ENCODE measurements at regions not wholly inside any gene's neighbourhood (a gene's known extent, or its start where the extent isn't known, plus 50 kb on each side); places are given as distances from the start of the nearest gene placed in this dataset.
"Not testable (repeated sequence)": the region's sequence is repeated elsewhere in the genome, so short reads cannot be mapped to it uniquely, and the experiment has no call there.

GRCh38 chr13:71217827-71218226 is 649.2 kb downstream of the DACH1 start:
- no peak for DNase-seq

- no peak for DNase-seq
Observed at GRCh38 chr13:71214821-71215220, 652.2 kb downstream of the DACH1 start.

DNA sequence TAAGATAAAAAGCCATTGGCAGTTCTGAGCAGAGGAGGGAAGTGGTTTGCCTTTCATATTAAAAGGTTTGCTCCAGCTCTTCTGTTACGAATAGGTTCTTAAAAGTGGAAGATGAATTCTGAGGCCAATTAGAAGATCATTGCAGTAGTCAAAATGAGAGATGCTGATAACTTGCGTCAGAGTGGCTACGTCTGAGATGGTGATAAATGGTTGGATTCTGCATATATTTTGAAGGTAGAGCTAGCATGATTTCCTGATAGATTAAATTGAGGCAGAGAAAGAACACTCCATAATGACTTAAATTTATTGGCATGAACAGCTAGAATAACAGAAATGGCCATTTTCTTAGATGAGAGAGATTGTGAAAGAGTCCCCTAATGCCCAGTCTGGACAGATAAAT is 652.6 kb downstream of the DACH1 start:
- no peak for DNase-seq

DNA sequence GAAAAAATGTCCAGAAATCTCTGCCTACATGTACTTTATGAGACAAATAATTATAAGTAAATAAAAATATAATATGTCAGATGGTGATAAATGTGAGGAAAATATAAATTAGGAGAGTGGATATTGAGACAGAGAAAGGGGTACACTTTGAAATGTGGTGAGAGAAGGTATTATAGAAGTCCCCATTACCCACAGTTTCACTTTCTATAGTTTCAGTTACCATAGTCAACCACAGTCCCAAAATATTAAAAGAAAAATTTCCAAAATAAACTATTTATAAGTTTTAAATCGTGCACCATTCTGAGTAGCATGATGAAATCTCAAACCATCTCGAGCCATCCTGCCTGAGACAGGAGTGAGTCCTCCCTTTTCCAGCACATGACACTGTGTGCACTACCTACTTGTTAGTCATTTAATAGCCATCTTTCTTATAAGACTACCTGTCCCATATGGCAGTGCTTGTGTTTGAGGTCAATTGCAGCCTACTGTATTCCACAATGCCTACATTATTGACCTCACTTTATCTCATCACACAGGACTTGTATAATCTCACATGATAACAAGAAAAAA is 653.7 kb downstream of the DACH1 start:
- DNase-seq = no peak

GRCh38 chr13:71210861-71211260 is 656.1 kb downstream of the DACH1 start:
- DNase-seq = no peak

DNA sequence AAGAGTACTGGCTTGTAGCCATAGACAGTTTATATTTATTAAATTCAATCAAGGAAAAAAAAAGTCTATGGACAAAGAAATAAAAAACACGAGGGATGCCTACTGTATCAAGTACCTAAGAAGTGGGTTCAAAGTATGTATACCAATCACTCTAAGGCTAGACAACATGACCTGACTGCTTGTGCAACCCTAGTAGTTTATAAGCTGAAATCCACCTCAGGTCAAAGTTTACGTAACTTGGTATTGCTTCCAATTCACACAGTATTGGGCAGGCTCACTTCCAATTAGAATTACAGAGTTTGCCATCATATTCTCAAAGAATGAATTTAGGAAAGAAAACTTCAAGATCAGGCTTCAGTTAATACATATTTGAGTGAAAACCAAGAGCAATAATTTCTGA is 657.8 kb downstream of the DACH1 start:
- DNase-seq = no peak

- DNase-seq = not testable (repeated sequence)
Observed at GRCh38 chr13:71184583-71184982, 682.4 kb downstream of the DACH1 start.

DNA sequence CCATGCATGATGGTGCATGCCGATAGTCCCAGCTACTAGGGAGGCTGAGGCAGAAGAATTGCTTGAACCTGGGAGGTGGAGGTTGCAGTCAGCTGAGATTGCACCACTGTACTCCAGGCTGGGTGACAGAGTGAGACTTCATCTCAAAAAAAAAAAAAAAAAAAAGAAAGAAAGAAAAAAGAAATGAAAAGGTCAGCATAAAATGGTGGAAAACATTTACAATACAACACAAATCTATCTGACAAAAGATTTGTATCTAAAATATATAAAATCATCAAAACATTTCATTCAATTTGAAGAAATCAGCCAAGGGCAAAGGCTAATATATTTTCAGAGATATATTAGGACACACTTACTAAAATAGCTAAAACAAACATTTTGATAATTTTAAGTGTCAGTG is 683.7 kb downstream of the DACH1 start:
- not testable (repeated sequence) for DNase-seq

DNA sequence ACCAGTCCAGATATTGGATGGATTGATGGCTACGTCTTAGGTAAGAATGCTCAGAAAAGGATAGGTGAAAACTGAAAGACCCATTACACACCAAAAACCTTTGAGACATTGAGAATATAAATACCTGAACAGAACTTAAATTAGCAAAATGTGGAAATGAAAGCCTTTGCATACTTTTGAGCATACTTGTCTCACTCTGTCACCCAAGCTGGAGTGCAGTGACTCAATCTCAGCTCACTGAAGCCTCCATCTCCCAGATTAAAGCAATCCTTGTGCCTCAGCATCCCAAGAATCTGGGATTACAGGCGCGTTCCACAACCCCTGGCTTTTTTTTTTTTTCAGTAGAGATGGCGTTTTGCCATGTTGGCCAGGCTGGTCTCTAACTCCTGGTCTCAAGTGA is 695.3 kb downstream of the DACH1 start:
- DNase-seq = no peak

DNA sequence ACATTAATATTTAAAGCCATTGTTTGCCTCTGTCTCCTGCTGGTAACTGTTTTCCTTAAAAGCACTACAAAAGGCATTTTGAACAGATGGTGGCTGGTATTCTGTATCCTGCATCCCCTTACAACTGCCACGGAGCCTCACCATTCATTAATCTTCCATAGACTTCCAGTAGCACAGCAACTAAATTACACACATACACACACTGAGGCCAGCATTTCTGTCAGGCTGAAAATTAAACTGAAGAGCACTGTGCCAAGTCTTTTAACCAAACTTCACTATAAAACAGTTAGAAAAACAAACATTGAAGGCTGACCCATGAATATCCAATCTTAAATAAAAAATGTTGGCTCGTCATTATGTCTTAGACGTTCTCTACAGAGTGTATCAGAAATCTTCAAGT is 697.8 kb downstream of the DACH1 start:
- no peak for DNase-seq

DNA sequence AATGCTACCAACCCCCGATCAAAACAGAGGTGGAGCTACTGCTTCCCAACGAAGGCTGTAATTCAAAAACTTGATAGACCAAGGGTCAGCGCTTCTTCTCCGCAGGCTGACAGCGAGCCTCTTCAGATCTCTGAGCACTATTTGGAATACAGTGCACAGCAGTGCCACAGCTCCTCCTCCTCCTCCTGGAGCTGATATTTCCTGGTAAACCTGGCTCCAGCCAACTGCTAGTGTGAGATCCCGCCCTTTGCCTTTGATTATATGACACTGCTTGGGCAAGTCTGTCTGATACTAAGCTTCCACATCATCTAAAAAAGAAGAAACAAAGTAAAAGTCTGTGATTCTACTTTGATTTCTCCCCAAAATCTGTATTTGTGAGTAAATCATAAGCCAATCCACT is 710.5 kb downstream of the DACH1 start:
- DNase-seq = no peak

GRCh38 chr13:71149498-71150363 is 717.3 kb downstream of the DACH1 start:
- no peak for DNase-seq

GRCh38 chr13:71149046-71149445 is 718.0 kb downstream of the DACH1 start:
- DNase-seq = no peak

GRCh38 chr13:71148396-71148795 is 718.6 kb downstream of the DACH1 start:
- DNase-seq = no peak

DNA sequence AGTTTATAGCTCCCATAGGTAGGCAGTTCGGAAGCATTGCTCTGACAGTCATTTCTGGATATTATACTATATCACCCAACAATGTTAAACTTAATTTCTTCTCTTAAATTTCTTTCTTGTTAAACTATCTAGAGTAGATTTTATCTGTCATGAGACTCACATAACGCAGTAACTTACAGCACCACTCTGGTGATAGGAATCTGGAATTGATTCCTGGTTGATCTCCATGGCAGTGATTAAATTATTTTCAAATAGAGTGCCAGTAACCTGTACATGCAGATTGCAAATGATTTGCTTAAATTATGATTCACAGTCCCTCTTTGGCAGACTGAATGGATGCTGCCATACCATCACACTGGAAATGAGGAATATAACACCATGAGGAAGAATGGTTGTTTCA is 722.1 kb downstream of the DACH1 start:
- DNase-seq = no peak

DNA sequence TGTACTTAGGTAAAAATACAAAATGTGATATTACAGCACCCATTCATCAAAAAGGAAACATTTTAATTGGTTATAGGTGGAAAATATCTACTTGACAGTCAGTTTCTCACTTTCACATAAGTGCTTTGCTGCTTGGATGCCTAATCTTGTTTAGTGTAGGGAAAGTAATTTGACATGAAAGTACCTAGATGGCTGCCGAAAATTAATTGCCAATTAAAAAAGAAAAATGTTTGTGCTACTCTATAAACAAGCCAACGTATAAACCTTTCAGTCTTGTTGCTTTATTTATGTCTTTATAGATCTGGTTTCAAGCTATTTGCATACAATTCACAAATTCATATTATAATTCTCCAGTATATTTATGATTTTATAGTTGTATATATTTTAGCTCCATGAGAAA is 729.9 kb downstream of the DACH1 start:
- DNase-seq = no peak

DNA sequence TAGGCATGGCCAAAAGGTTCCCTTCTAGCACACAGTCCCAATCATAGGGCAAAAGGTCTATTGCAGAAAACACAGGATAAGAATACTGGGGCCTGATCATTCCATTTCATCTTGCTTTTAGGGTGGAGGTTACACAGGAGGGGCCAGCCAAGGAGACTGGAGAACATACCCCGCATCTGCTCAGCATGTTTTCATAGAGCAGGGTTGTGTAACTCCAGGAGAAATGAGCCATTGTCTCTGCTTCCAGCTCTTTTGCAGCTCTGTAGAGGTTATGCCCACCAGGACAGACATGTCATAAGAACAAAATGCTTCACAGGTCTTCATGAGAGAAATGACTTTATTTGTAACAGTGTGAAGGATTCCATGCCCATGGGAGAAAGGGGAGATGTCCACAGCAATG is 742.8 kb downstream of the DACH1 start:
- no peak for DNase-seq

GRCh38 chr13:71118779-71119364 is 748.1 kb downstream of the DACH1 start:
- no peak for DNase-seq

DNA sequence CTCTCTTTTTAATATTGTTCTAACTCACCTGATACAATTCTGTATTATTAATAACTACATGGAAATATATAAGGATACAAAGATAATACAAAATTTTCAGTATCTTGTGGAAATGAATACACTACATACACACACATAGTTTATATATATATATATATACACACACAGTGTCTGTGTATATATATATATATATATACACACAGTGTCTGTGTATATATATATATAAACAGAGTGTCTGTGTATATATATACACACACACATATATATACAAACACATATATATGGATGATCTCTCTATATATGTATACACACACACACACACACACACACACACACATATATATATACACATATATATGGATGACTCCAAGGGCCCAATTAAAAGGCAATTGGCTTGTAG is 749.1 kb downstream of the DACH1 start:
- DNase-seq = no peak

- no peak for DNase-seq
Observed at GRCh38 chr13:71115301-71115700, 751.7 kb downstream of the DACH1 start.

DNA sequence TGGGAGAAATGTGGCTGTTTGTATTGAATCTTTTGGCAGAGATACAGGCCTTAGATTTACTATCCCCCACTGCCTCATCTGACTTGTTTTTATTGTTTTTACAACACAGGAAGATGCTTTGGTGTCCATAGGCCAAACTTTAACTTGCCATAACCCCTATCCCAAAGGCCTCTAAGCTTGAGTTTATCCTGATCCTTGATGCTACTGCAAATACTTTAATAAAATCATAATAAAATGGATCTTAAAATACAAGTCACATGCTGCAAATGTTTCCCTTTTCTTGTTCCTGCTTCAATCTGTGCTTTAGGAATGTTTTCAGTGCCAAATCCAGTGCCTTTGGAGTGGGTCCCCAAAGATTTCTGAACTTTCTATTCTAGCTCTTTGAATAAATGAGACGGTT is 770.6 kb downstream of the DACH1 start:
- DNase-seq = no peak

GRCh38 chr13:71090990-71091389 is 776.0 kb downstream of the DACH1 start:
- no peak for DNase-seq

DNA sequence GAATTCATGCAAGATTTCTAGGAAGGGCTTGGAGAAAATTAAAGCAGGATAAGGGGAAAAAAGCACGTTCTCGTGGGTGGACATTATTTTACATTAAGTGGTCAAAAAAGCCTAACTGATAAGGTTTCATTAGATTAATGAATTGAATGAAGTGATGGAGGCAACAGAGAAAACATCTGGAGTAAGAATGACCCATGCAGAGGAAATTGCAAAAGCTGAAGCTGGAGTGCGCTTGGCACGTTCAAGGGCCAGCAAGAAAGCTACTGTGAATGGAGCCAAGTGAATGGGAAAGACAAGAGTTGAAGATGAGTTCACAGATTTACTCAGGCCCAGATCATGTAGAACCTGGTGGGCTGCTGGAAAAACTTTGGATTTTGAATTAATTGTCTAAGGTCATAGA is 777.9 kb downstream of the DACH1 start:
- DNase-seq = no peak
